SK-N-SH (cell line): ENCODE measurements at regions not wholly inside any gene's neighbourhood (a gene's known extent, or its start where the extent isn't known, plus 50 kb on each side); places are given as distances from the start of the nearest gene placed in this dataset.

Source experiments
- CTCF ChIA-PET: fragments of 300-600, 350-600 bp; formaldehyde crosslinking; extraction: SDS; loops from one replicate; lab custom pipeline; 2021; lab: Yijun Ruan, JAX
- POLR2A ChIA-PET: fragments of 350-600 bp; sonication (Branson Sonifier 250); formaldehyde crosslinking; extraction: SDS; loops from one replicate; lab custom pipeline; 2020; ENCODE audit warnings: antibody characterized with exemption, inconsistent platforms; lab: Yijun Ruan, JAX
- DNase-seq: peaks from one replicate; pipeline ENCODE4 v3.0.0; 2012
- H2AFZ ChIP-seq: fragments of 200-600 bp; sonication (generic); 2 replicates; pipeline ENCODE4 v1.8.1; 2016; ENCODE audit warnings: antibody characterized with exemption, mild to moderate bottlenecking, low read depth
- H3F3A ChIP-seq: fragments of 200-600 bp; sonication (generic); replicated peaks from 2 replicates; pipeline ENCODE3; 2016; ENCODE audit warnings: antibody characterized with exemption, mild to moderate bottlenecking; ENCODE audit not compliant: insufficient read depth
- H3K27ac ChIP-seq, 2 experiments: fragments of 200-500 bp in 1 of 2; fragments of 200-600 bp in 1 of 2; sonication (Bioruptor generic) in 1 of 2; sonication (generic), shearing (Covaris generic) in 1 of 2; 2 replicates each; pipeline versions ENCODE4 v1.5.1 to v1.6.1; 2014 to 2016; ENCODE audit warnings: low read depth in 2 of 2, inconsistent platforms in 1 of 2, low read length in 1 of 2, mild to moderate bottlenecking in 1 of 2, mixed read lengths in 1 of 2
- H3K27me3 ChIP-seq: fragments of 200-600 bp; sonication (generic), shearing (Covaris generic); 2 replicates; pipeline ENCODE4 v1.6.1; 2016; ENCODE audit warnings: mixed run types; ENCODE audit not compliant: insufficient read depth
- H3K36me3 ChIP-seq, 2 experiments: fragments of 200-500 bp in 1 of 2; fragments of 200-600 bp in 1 of 2; sonication (Bioruptor generic) in 1 of 2; sonication (generic) in 1 of 2; replicated peaks in 1 of 2; 2 replicates each; pipeline versions ENCODE3 to v1.5.1; 2014 to 2016; ENCODE audit warnings: low read length in 1 of 2, mild to moderate bottlenecking in 1 of 2; ENCODE audit not compliant: insufficient read depth in 2 of 2, control insufficient read depth in 1 of 2
- H3K4me1 ChIP-seq, 2 experiments: fragments of 200-500 bp in 1 of 2; fragments of 200-600 bp in 1 of 2; sonication (Bioruptor generic) in 1 of 2; sonication (generic), shearing (Covaris generic) in 1 of 2; 2 replicates each; pipeline versions ENCODE4 v1.5.1 to v1.6.1; 2014 to 2016; ENCODE audit warnings: low read depth in 1 of 2, low read length in 1 of 2, mixed run types in 1 of 2; ENCODE audit not compliant: insufficient read depth in 2 of 2, control insufficient read depth in 1 of 2
- H3K4me2 ChIP-seq: fragments of 200-600 bp; sonication (generic), shearing (Covaris generic); 2 replicates; pipeline ENCODE4 v1.6.1; 2017; ENCODE audit warnings: mixed run types
- H3K4me3 ChIP-seq, 2 experiments: fragments of 200-500 bp in 1 of 2; fragments of 200-600 bp in 1 of 2; sonication (Bioruptor generic) in 1 of 2; sonication (generic), shearing (Covaris generic) in 1 of 2; 2 replicates each; pipeline versions ENCODE4 v1.5.1 to v1.8.1; 2014 to 2016; ENCODE audit warnings: low read depth in 2 of 2, inconsistent platforms in 1 of 2, low read length in 1 of 2, mild to moderate bottlenecking in 1 of 2, mixed read lengths in 1 of 2, moderate library complexity in 1 of 2
- H3K79me2 ChIP-seq: fragments of 200-600 bp; sonication (generic); 2 replicates; pipeline ENCODE4 v1.8.1; 2017; ENCODE audit warnings: mild to moderate bottlenecking; ENCODE audit not compliant: insufficient read depth
- H3K9ac ChIP-seq: fragments of 200-600 bp; sonication (generic); 2 replicates; pipeline ENCODE4 v1.6.1; 2017; ENCODE audit warnings: mixed run types
- H3K9me2 ChIP-seq: fragments of 200-600 bp; sonication (generic); 2 replicates; pipeline ENCODE4 v1.6.1; 2017; ENCODE audit warnings: mixed run types
- H3K9me3 ChIP-seq: fragments of 200-600 bp; sonication (generic); 2 replicates; pipeline ENCODE4 v1.6.1; 2017; ENCODE audit warnings: mixed run types, mild to moderate bottlenecking, moderate library complexity
- H4K20me1 ChIP-seq: fragments of 200-600 bp; sonication (generic); 2 replicates; pipeline ENCODE4 v1.6.1; 2017; ENCODE audit warnings: mild to moderate bottlenecking, mixed run types; ENCODE audit not compliant: insufficient read depth
- CHD2 ChIP-seq: fragments of 150-350 bp; IDR thresholded peaks from 2 replicates; pipeline ENCODE4 v1.6.1; 2018; ENCODE audit warnings: low read length; ENCODE audit not compliant: partially characterized antibody
- EP300 ChIP-seq, 2 experiments: IDR thresholded peaks; 2 replicates each; pipeline versions ENCODE4 v1.4.0 to v1.6.1; 2012; ENCODE audit warnings: borderline replicate concordance in 1 of 2, low read depth in 1 of 2, low read length in 1 of 2
- EZH2phosphoT487 ChIP-seq: fragments of 200-600 bp; sonication (generic); IDR thresholded peaks from 2 replicates; pipeline ENCODE4 v1.6.1; 2017; ENCODE audit warnings: low read depth, mixed run types, mild to moderate bottlenecking, antibody characterized with exemption, moderate library complexity, borderline replicate concordance
- FOSL2 ChIP-seq: IDR thresholded peaks from 2 replicates; pipeline ENCODE4 v1.4.0; 2012; ENCODE audit warnings: low read depth, mild to moderate bottlenecking, moderate library complexity, borderline replicate concordance
- FOXM1 ChIP-seq: IDR thresholded peaks from 2 replicates; pipeline ENCODE4 v1.4.0; 2012; ENCODE audit warnings: low read depth, mild to moderate bottlenecking
- GABPA ChIP-seq: IDR thresholded peaks from 2 replicates; pipeline ENCODE4 v1.4.0; 2012; ENCODE audit warnings: low read depth, mild to moderate bottlenecking
- GATA2 ChIP-seq: sonication (generic); formaldehyde crosslinking; IDR thresholded peaks from 2 replicates; pipeline ENCODE4 v1.5.0; 2020; ENCODE audit warnings: mild to moderate bottlenecking, missing genetic modification reagents
- MAX ChIP-seq: IDR thresholded peaks from 2 replicates; pipeline ENCODE4 v1.4.0; 2012; ENCODE audit warnings: low read depth
- MEF2A ChIP-seq: IDR thresholded peaks from 2 replicates; pipeline ENCODE4 v1.4.0; 2012; ENCODE audit warnings: low read depth, borderline replicate concordance
- NFIC ChIP-seq: IDR thresholded peaks from 2 replicates; pipeline ENCODE4 v1.4.0; 2012; ENCODE audit warnings: borderline replicate concordance
- NRF1 ChIP-seq: IDR thresholded peaks from 2 replicates; pipeline ENCODE4 v1.6.1; 2012; ENCODE audit warnings: low read depth, mild to moderate bottlenecking, low read length
- RAD21 ChIP-seq: IDR thresholded peaks from 2 replicates; pipeline ENCODE4 v1.6.1; 2012; ENCODE audit warnings: mild to moderate bottlenecking, low read length
- SIN3A ChIP-seq: IDR thresholded peaks from 2 replicates; pipeline ENCODE4 v1.6.1; 2012; ENCODE audit warnings: low read depth, mild to moderate bottlenecking, low read length, moderate library complexity, borderline replicate concordance
- SMC3 ChIP-seq: IDR thresholded peaks from 2 replicates; pipeline ENCODE4 v1.6.1; 2012; ENCODE audit warnings: low read depth, low read length, improper control_type of control experiment
- TEAD4 ChIP-seq: IDR thresholded peaks from 2 replicates; pipeline ENCODE4 v1.4.0; 2012; ENCODE audit warnings: mild to moderate bottlenecking, borderline replicate concordance; ENCODE audit not compliant: insufficient read depth
- USF1 ChIP-seq: IDR thresholded peaks from 2 replicates; pipeline ENCODE4 v1.4.0; 2012; ENCODE audit warnings: low read depth, borderline replicate concordance
- ZBTB33 ChIP-seq: IDR thresholded peaks from 2 replicates; pipeline ENCODE4 v1.4.0; 2012; ENCODE audit warnings: low read depth, borderline replicate concordance
- WGBS: methylation state at CpG from one replicate; pipeline ENCODE4 v1.1.6; 2017; ENCODE audit warnings: low lambda C conversion rate; 5-methylcytosine and 5-hydroxymethylcytosine counted together
- TF ChIP-seq, protein P1 (sequence below): fragments of 200-600 bp; sonication (generic); IDR thresholded peaks from 2 replicates; pipeline ENCODE4 v1.6.1; 2017; ENCODE audit warnings: antibody characterized with exemption, mild to moderate bottlenecking, moderate library complexity

DNA sequence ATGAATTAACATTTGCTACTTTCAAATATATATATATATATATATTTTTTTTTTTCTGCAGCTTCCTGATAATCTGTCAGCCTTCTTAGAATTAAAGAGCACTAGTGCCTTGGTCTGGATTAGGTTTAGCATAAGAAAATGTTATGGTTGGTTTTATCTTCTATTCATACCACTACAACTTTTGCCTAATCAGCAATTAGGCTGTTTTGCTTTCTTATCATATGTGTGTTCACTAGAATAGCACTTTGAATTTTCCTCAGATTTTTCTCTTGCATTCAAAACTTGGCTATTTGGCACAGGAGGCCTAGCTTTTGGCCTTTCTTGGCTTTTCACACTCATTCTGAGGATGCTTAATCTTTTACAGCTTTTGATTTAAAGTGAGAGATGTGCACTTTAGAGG, 1468.1 kb downstream of the PCDH9 start:
- POLR2A ChIA-PET, result no interaction called here
- no peaks in the 10 kb centered on the region for H3F3A ChIP-seq
- H3K9me3 ChIP-seq, result no peaks in the 10 kb centered on the region
- H2AFZ ChIP-seq, result no peak overlapping the region
- H3K4me3 ChIP-seq, result no peak overlapping the region
- no peak overlapping the region for H3K9ac ChIP-seq
- H3K27ac ChIP-seq, result no peak overlapping the region
- TF ChIP-seq NRF1 (no peak), FOSL2 (no peak), NFIC (no peak), FOXM1 (no peak), USF1 (no peak), MAX (no peak)
- TF ChIP-seq, protein P1, sequence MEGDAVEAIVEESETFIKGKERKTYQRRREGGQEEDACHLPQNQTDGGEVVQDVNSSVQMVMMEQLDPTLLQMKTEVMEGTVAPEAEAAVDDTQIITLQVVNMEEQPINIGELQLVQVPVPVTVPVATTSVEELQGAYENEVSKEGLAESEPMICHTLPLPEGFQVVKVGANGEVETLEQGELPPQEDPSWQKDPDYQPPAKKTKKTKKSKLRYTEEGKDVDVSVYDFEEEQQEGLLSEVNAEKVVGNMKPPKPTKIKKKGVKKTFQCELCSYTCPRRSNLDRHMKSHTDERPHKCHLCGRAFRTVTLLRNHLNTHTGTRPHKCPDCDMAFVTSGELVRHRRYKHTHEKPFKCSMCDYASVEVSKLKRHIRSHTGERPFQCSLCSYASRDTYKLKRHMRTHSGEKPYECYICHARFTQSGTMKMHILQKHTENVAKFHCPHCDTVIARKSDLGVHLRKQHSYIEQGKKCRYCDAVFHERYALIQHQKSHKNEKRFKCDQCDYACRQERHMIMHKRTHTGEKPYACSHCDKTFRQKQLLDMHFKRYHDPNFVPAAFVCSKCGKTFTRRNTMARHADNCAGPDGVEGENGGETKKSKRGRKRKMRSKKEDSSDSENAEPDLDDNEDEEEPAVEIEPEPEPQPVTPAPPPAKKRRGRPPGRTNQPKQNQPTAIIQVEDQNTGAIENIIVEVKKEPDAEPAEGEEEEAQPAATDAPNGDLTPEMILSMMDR, result no peak
- TF ChIP-seq, all 33 proteins: peak for 0
- H4K20me1 ChIP-seq, result no peaks in the 10 kb centered on the region
- no peak for DNase-seq
- H3K79me2 ChIP-seq, result no peaks in the 10 kb centered on the region
- peaks cover 5% of the 10 kb centered on the region; the same call in 1 of the 2 replicates for H3K9me2 ChIP-seq
- H3K27me3 ChIP-seq, result no peaks in the 10 kb centered on the region
- CTCF ChIA-PET, result no interaction called here
- H3K36me3 ChIP-seq, result no peaks in the 10 kb centered on the region
- H3K4me2 ChIP-seq, result no peak overlapping the region
- H3K4me1 ChIP-seq, result no peaks in the 10 kb centered on the region

GRCh38 chr13:65756071-65756671, 1474.0 kb downstream of the PCDH9 start:
- no peaks in the 10 kb centered on the region for H3K36me3 ChIP-seq
- 100% methylated on average over 3 of the region's 5 CpGs for WGBS
- no peak for TF ChIP-seq RAD21
- no peak for TF ChIP-seq FOXM1
- TF ChIP-seq EP300 (IDR thresholded peaks at IDR 0.05; ENCODE audit: borderline replicate concordance in 1 of 2, low read depth in 1 of 2, low read length in 1 of 2), result no peak
- TF ChIP-seq GATA2 (CRISPR knock-in tag), result no peak
- TF ChIP-seq MAX, result no peak
- no peak for TF ChIP-seq MEF2A
- TF ChIP-seq EZH2phosphoT487, result no peak
- no peak for TF ChIP-seq TEAD4
- no peak for TF ChIP-seq CHD2
- TF ChIP-seq GABPA, result no peak
- no peak for TF ChIP-seq NRF1
- TF ChIP-seq SMC3, result no peak
- no peak for TF ChIP-seq SIN3A
- TF ChIP-seq ZBTB33, result no peak
- TF ChIP-seq, all 33 proteins: peak for 0
- no peaks in the 10 kb centered on the region for H3K79me2 ChIP-seq
- no peak overlapping the region for H3K4me3 ChIP-seq
- ChIA-PET POLR2A (no interaction called here), CTCF (no interaction called here)
- no peak overlapping the region for H3K4me2 ChIP-seq
- no peaks in the 10 kb centered on the region for H3K9me3 ChIP-seq
- H2AFZ ChIP-seq, result no peak overlapping the region
- no peaks in the 10 kb centered on the region for H3K9me2 ChIP-seq
- no peaks in the 10 kb centered on the region for H3K4me1 ChIP-seq
- no peaks in the 10 kb centered on the region for H3F3A ChIP-seq
- H3K27me3 ChIP-seq, result no peaks in the 10 kb centered on the region
- no peaks in the 10 kb centered on the region for H4K20me1 ChIP-seq
- no peak overlapping the region for H3K27ac ChIP-seq
- DNase-seq, result no peak
- no peak overlapping the region for H3K9ac ChIP-seq
